ENCODE measurements at regions not wholly inside any gene's neighbourhood (a gene's known extent, or its start where the extent isn't known, plus 50 kb on each side); places are given as distances from the start of the nearest gene placed in this dataset.
"Not testable (repeated sequence)": the region's sequence is repeated elsewhere in the genome, so short reads cannot be mapped to it uniquely, and the experiment has no call there.

- no peak for DNase-seq
Observed at GRCh38 chr4:12929784-12930183, 554.4 kb downstream of the RAB28 start.

GRCh38 chr4:12928751-12929150 is 555.4 kb downstream of the RAB28 start:
- DNase-seq, result no peak

GRCh38 chr4:12926189-12927066 is 557.7 kb downstream of the RAB28 start:
- no peak for DNase-seq

- DNase-seq, result no peak
Observed at GRCh38 chr4:12924728-12925320, 559.3 kb downstream of the RAB28 start.

GRCh38 chr4:12924253-12924652 is 559.9 kb downstream of the RAB28 start:
- no peak for DNase-seq

- no peak for DNase-seq
Observed at GRCh38 chr4:12912896-12913418, 571.2 kb downstream of the RAB28 start.

- DNase-seq, result no peak
Observed at GRCh38 chr4:12911750-12912358, 572.3 kb downstream of the RAB28 start.

- not testable (repeated sequence) for DNase-seq
Observed at GRCh38 chr4:12903640-12904039, 580.5 kb downstream of the RAB28 start.

- DNase-seq, result no peak
Observed at GRCh38 chr4:12902735-12903134, 581.4 kb downstream of the RAB28 start.

GRCh38 chr4:12897954-12898353 is 586.2 kb downstream of the RAB28 start:
- no peak for DNase-seq

- no peak for DNase-seq
Observed at GRCh38 chr4:12894062-12894461, 590.1 kb downstream of the RAB28 start.

GRCh38 chr4:12889054-12889453 is 595.1 kb downstream of the RAB28 start:
- DNase-seq, result no peak

- no peak for DNase-seq
Observed at GRCh38 chr4:12884846-12885796, 599.0 kb downstream of the RAB28 start.

- no peak for DNase-seq
Observed at GRCh38 chr4:12881945-12882584, 602.1 kb downstream of the RAB28 start.

- DNase-seq, result no peak
Observed at GRCh38 chr4:12880844-12881243, 603.3 kb downstream of the RAB28 start.

- DNase-seq, result no peak
Observed at GRCh38 chr4:12879496-12879895, 604.6 kb downstream of the RAB28 start.

- no peak for DNase-seq
Observed at GRCh38 chr4:12875640-12876243, 608.4 kb downstream of the RAB28 start.

- no peak for DNase-seq
Observed at GRCh38 chr4:12873351-12873750, 610.8 kb downstream of the RAB28 start.

- no peak for DNase-seq
Observed at GRCh38 chr4:12861422-12861821, 622.7 kb downstream of the RAB28 start.

- DNase-seq, result no peak
Observed at GRCh38 chr4:12852338-12853307, 631.5 kb downstream of the RAB28 start.
